RWPE1 (cell line): ENCODE measurements at regions not wholly inside any gene's neighbourhood (a gene's known extent, or its start where the extent isn't known, plus 50 kb on each side); places are given as distances from the start of the nearest gene placed in this dataset.

Source experiments
- CTCF ChIA-PET: fragments of 350-600 bp; sonication (Branson Sonifier 250); formaldehyde crosslinking; extraction: SDS; loops from one replicate; lab custom pipeline; 2021; lab: Yijun Ruan, JAX
- POLR2A ChIA-PET: fragments of 400-600 bp; formaldehyde crosslinking; extraction: SDS; loops from one replicate; lab custom pipeline; 2020; ENCODE audit warnings: antibody characterized with exemption; ENCODE audit not compliant: low non-redundant PET; lab: Yijun Ruan, JAX
- DNase-seq: peaks from one replicate; pipeline ENCODE4 v3.0.0; 2012; ENCODE audit warnings: low spot score
- H3K27ac ChIP-seq: fragments of 450-650 bp; 2 replicates; pipeline ENCODE4 v1.5.1; 2017
- TF ChIP-seq, protein P1 (sequence below): fragments of 450-650 bp; conservative IDR thresholded peaks from 2 replicates; pipeline ENCODE4 v1.5.1; 2017; ENCODE audit warnings: low read depth, mild to moderate bottlenecking

DNA sequence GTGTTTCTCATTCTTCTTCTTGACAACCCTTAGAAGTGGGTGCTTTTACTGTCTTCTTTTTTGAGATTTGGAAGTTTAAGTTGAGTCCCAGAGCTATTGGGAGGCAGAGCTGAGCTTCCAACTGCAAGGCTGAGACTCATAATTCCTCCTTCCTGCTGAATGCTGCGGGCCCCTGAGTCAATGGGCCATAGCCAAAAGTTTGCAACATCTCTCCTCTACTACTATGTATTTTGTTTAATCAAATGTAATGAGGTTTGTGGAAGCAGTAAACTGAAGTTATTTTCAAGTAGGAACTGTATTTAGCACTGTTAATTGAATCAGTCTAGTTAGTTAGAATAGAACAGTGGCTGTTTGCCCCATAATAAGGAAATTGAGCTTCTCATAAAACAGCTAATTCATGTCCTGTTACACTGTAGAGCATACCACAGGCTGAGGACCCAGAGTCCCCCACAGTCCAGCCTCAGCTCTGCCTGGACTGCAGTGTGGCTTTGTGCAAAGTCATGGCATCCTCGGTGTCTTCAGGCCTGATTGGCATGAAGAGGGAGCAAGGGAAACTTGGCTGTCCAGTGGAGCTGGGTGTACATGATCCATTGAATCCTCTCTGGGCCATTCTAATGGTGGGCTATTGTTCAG is 631.7 kb downstream of the VRK1 start:
- POLR2A ChIA-PET, result no interaction called here
- no peak for DNase-seq
- no peak overlapping the region for H3K27ac ChIP-seq
- TF ChIP-seq, protein P1, sequence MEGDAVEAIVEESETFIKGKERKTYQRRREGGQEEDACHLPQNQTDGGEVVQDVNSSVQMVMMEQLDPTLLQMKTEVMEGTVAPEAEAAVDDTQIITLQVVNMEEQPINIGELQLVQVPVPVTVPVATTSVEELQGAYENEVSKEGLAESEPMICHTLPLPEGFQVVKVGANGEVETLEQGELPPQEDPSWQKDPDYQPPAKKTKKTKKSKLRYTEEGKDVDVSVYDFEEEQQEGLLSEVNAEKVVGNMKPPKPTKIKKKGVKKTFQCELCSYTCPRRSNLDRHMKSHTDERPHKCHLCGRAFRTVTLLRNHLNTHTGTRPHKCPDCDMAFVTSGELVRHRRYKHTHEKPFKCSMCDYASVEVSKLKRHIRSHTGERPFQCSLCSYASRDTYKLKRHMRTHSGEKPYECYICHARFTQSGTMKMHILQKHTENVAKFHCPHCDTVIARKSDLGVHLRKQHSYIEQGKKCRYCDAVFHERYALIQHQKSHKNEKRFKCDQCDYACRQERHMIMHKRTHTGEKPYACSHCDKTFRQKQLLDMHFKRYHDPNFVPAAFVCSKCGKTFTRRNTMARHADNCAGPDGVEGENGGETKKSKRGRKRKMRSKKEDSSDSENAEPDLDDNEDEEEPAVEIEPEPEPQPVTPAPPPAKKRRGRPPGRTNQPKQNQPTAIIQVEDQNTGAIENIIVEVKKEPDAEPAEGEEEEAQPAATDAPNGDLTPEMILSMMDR, result no peak
- CTCF ChIA-PET, result no interaction called here

DNA sequence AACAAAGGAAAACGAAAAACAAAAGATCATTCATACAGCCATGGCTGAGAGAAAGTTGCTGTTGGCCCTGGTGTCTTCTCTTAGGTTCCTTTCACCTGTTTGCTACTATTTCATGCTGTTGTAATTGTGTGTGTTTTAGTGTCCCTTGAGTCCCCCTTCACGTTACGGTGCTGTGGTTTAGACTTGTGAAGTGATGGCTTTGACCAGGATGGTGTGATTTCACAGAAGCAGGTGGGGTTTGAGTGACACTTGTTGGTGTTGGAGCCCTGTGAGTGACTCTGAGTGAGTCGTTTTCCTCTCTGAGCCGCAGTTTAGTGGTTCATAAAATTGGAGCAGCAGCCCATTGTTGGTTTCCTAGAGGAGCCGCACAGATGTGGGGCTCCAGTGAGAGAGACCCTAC is 635.4 kb downstream of the VRK1 start:
- TF ChIP-seq, protein P1, result no peak
- POLR2A ChIA-PET, result no interaction called here
- no peak for DNase-seq
- no peak overlapping the region for H3K27ac ChIP-seq
- CTCF ChIA-PET, result no interaction called here

DNA sequence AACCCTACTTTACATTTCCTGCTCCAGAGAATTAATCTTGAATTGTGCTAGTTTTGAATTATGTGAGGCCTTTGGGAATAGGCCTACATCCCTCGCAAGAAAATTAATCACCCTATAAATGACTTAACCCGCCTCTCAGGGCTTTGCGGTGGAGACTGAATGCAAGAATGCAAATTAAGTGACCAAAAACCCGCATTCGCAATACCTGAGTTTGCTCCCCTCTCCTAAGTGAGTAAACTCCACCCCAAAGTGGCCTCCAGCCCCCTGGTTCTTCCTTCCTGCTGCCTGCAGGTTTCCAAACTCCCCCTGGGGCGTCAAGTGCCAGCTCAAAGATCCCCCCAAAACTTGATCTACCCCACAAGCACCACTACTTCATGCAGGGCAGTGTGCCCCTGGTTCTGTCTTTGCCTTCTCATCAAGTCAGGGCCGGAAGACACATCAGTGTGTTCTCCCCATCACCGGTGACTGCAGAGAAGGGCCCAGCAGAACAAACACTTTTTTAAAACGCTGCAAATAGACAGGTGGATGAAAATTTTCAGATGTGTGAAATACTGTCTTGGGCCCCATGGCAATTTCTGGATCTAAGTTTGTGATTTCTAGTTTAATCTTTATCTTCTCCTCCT is 644.7 kb downstream of the VRK1 start:
- POLR2A ChIA-PET, result no interaction called here

DNA sequence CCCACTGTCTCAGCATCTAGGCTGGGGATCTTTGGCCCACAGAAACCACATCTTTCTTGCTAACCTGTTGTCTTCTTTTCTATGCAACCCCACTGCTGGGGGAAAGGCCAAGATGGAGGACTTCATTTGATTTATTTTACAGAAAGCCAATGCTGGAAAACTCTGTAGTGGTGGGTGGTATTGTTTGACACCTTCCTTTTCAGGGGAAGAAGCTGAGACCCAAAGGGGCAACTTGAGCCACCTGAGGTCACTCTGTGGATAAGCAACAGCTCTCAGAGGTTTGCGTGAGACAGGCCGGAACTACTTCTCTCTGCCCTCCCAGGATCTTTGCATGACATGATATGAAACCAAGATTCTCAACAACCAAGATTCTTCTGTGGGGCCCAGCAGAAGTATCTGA is 645.2 kb downstream of the VRK1 start:
- POLR2A ChIA-PET, result no interaction called here
- no peak for DNase-seq

More for the DNA sequence above, 644.7 kb downstream of the VRK1 start:
- no peak for DNase-seq
- CTCF ChIA-PET, result no interaction called here
- no peak overlapping the region for H3K27ac ChIP-seq
- TF ChIP-seq, protein P1, result no peak

DNA sequence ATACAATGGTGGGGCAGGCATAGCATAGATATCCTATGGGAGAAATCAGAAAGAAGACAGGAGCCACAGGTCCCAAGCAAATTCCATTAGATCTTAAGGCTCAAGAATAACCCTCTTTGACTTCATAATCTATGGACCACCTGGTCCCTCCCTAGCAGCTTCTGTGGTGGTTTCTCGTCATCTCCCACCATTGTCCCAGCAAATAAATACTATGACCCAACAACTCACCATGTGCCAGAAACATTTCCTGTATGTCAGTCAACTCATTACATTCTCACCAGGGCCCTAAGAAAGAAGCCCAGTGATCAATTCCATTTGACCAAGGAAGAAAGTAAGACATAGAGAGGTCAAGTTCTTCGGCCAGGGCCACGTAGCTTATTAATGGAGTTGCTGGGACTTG is 646.2 kb downstream of the VRK1 start:
- TF ChIP-seq, protein P1, result no peak
- CTCF ChIA-PET, result no interaction called here
- POLR2A ChIA-PET, result no interaction called here
- DNase-seq, result no peak
- no peak overlapping the region for H3K27ac ChIP-seq

More for the DNA sequence above, 645.2 kb downstream of the VRK1 start:
- H3K27ac ChIP-seq, result no peak overlapping the region
- CTCF ChIA-PET, result no interaction called here
- TF ChIP-seq, protein P1, result no peak

DNA sequence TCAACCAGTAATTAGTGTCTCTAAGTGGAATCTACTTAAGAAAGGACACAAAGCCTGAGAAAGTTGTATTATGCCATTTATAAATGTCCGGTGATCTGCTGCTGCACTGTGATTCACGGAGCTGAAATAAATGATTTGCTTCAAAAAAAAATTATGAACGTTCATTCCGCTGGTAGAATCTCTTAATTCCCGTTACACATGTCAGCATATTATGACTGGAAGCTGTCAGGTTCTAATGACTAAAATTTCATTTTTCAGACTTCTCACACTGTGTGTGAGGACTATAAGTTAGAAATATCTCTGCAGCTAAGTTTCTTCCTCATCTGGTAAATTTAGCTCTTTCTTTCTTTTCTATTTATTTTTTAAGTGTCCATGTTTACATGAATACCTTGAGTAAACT is 647.1 kb downstream of the VRK1 start:
- H3K27ac ChIP-seq, result no peak overlapping the region
- ChIA-PET POLR2A (no interaction called here), CTCF (no interaction called here)
- DNase-seq, result no peak
- TF ChIP-seq, protein P1, result no peak
